Spleen (tissue), 11 donors: ENCODE measurements at regions not wholly inside any gene's neighbourhood (a gene's known extent, or its start where the extent isn't known, plus 50 kb on each side); places are given as distances from the start of the nearest gene placed in this dataset.

Experiments used
- DNase-seq: peaks from one replicate; pipeline ENCODE4 v3.0.0-alpha.2; 2020
- H3K27ac ChIP-seq, 8 donors: fragments of 200-600 bp; sonication (generic) in 7 of 8; 1 replicate in 4 of 8; 2 replicates in 4 of 8; pipeline versions ENCODE4 v1.5.0 to v1.8.0; 2016 to 2021; ENCODE audit warnings: inconsistent platforms in 4 of 8, mild to moderate bottlenecking in 4 of 8, moderate library complexity in 1 of 8
- H3K27me3 ChIP-seq, 7 donors: fragments of 200-600 bp; sonication (generic) in 6 of 7; replicated peaks in 1 of 7; 1 replicate in 4 of 7; 2 replicates in 3 of 7; pipeline versions ENCODE4 v1.5.0 to v1.8.0; 2016 to 2021; ENCODE audit warnings: inconsistent platforms in 3 of 7, mild to moderate bottlenecking in 1 of 7
- H3K36me3 ChIP-seq, 6 donors: fragments of 200-600 bp; sonication (generic) in 5 of 6; 1 replicate in 4 of 6; 2 replicates in 2 of 6; pipeline versions ENCODE4 v1.5.0 to v1.8.0; 2016 to 2021; ENCODE audit warnings: inconsistent platforms in 2 of 6
- H3K4me1 ChIP-seq, 6 donors: fragments of 200-600 bp; sonication (generic) in 5 of 6; 1 replicate in 3 of 6; 2 replicates in 3 of 6; pipeline versions ENCODE4 v1.5.0 to v1.8.0; 2016 to 2021; ENCODE audit warnings: inconsistent platforms in 3 of 6
- H3K4me3 ChIP-seq, 8 donors: fragments of 200-600 bp; sonication (generic) in 7 of 8; 1 replicate in 4 of 8; 2 replicates in 4 of 8; pipeline versions ENCODE4 v1.5.0 to v1.8.0; 2016 to 2021; ENCODE audit warnings: inconsistent platforms in 4 of 8, mild to moderate bottlenecking in 4 of 8, moderate library complexity in 2 of 8
- H3K9me3 ChIP-seq, 8 donors: fragments of 200-600 bp; sonication (generic) in 7 of 8; 1 replicate in 4 of 8; 2 replicates in 4 of 8; pipeline versions ENCODE4 v1.5.0 to v1.8.0; 2016 to 2021; ENCODE audit warnings: inconsistent platforms in 4 of 8
- CTCF ChIP-seq, 11 experiments: fragments of 200-600 bp in 7 of 11; fragments of 450-650 bp in 4 of 11; sonication (generic) in 4 of 11; IDR thresholded peaks in 8 of 11; conservative IDR thresholded peaks in 3 of 11; 1 replicate in 7 of 11; 2 replicates in 4 of 11; pipeline versions ENCODE4 v1.4.0 to v1.8.0; 2016 to 2021; ENCODE audit warnings: antibody characterized with exemption in 11 of 11, inconsistent platforms in 4 of 11, mild to moderate bottlenecking in 1 of 11
- POLR2A ChIP-seq, 3 donors: fragments of 450-650 bp; IDR thresholded peaks; one replicate each; pipeline ENCODE4 v1.5.1; 2017; ENCODE audit warnings: antibody characterized with exemption in 3 of 3, mild to moderate bottlenecking in 1 of 3
- POLR2AphosphoS5 ChIP-seq, 3 donors: sonication (generic); formaldehyde crosslinking; IDR thresholded peaks; one replicate each; pipeline ENCODE4 v1.5.1; 2017; ENCODE audit warnings: antibody characterized with exemption in 3 of 3
- WGBS, 5 donors: extraction: QIAGEN DNeasy Blood & Tissue Kit in 3 of 5; methylation state at CpG; one replicate each; pipeline versions ENCODE4 v1.1.5 to v1.1.7; 2013 to 2018; 5-methylcytosine and 5-hydroxymethylcytosine counted together
- intact Hi-C: fragments of 100-400 bp; cut with DNase I; formaldehyde crosslinking; loops from one replicate; pipeline ENCODE4 v1.15.0; 2023; ENCODE audit warnings: low total_unique reads
- donor health status: healthy with polysubstance abuse.
- donor health status: DM: no; HTN: no; CAD: no; lungs with moderate emphysema.
- donor health status: DM: no; HTN: no; CAD: no.
- donor health status: Bipolar disorder and iron deficiency.
- donor health status: healthy.
- donor health status: DM: no; HTN: no; CAD: no.
- donor health status: DM: yes; HTN: yes; CAD: no.

- Histone ChIP-seq H3K4me3 (no peak overlapping the region), H3K36me3 (no peaks in the 10 kb centered on the region), H3K9me3 (no peaks in the 10 kb centered on the region), H3K27me3 (peaks cover 0 to 72% (median 22%) of the 10 kb centered on the region in 7 donors), H3K4me1 (no peaks in the 10 kb centered on the region), H3K27ac (no peak overlapping the region)
- no peak for DNase-seq
- TF ChIP-seq CTCF (IDR thresholded peaks at IDR 0.05 in 8 of 11, conservative IDR thresholded peaks at IDR 0.05 in 3 of 11) (no peak), POLR2A (IDR thresholded peaks at IDR 0.05) (no peak), POLR2AphosphoS5 (IDR thresholded peaks at IDR 0.05) (no peak)
- intact Hi-C loops: no loop called here
- 12 to 35% (median 13%) methylated on average over 17 to 54 of the region's 54 CpGs for WGBS, 5 donors
Observed at GRCh38 chr20:46811224-46812084, 83.2 kb upstream of the EYA2 start.

- no peaks in the 10 kb centered on the region for H3K9me3 ChIP-seq
- no peak for DNase-seq
- no peaks in the 10 kb centered on the region for H3K4me1 ChIP-seq
- H3K36me3 ChIP-seq: no peaks in the 10 kb centered on the region
- WGBS, 5 donors: 53 to 58% (median 56%) methylated on average over 8 of the region's 8 CpGs
- intact Hi-C loops: no loop called here
- peaks cover 0 to 93% (median 27%) of the 10 kb centered on the region in 7 donors for H3K27me3 ChIP-seq
- TF ChIP-seq CTCF (IDR thresholded peaks at IDR 0.05 in 8 of 11, conservative IDR thresholded peaks at IDR 0.05 in 3 of 11) (no peak), POLR2A (IDR thresholded peaks at IDR 0.05) (no peak), POLR2AphosphoS5 (IDR thresholded peaks at IDR 0.05) (no peak)
- H3K27ac ChIP-seq: no peak overlapping the region
- no peak overlapping the region for H3K4me3 ChIP-seq
Observed at GRCh38 chr20:46814366-46815232, 80.0 kb upstream of the EYA2 start.

- intact Hi-C loops: no loop called here
- Histone ChIP-seq H3K4me1 (no peaks in the 10 kb centered on the region), H3K27ac (no peak overlapping the region), H3K4me3 (no peak overlapping the region), H3K36me3 (no peaks in the 10 kb centered on the region), H3K27me3 (peaks cover 0 to 85% (median 23%) of the 10 kb centered on the region in 7 donors), H3K9me3 (no peaks in the 10 kb centered on the region)
- no peak for DNase-seq
- TF ChIP-seq POLR2AphosphoS5 (IDR thresholded peaks at IDR 0.05) (no peak), POLR2A (IDR thresholded peaks at IDR 0.05) (no peak)
- WGBS, 5 donors: 79 to 86% (median 79%) methylated on average over 5 of the region's 5 CpGs
Observed at GRCh38 chr20:46816097-46816496, 78.5 kb upstream of the EYA2 start.

- no peaks in the 10 kb centered on the region for H3K9me3 ChIP-seq
- H3K27me3 ChIP-seq: peaks cover 0 to 77% (median 13%) of the 10 kb centered on the region in 7 donors
- 59 to 68% (median 63%) methylated on average over 8 of the region's 8 CpGs for WGBS, 5 donors
- no peak overlapping the region for H3K4me3 ChIP-seq
- DNase-seq: no peak
- no peaks in the 10 kb centered on the region for H3K36me3 ChIP-seq
- TF ChIP-seq CTCF (IDR thresholded peaks at IDR 0.05 in 8 of 11, conservative IDR thresholded peaks at IDR 0.05 in 3 of 11) (no peak), POLR2A (IDR thresholded peaks at IDR 0.05) (no peak), POLR2AphosphoS5 (IDR thresholded peaks at IDR 0.05) (no peak)
- H3K4me1 ChIP-seq: no peaks in the 10 kb centered on the region
- no peak overlapping the region for H3K27ac ChIP-seq
- intact Hi-C loops: no loop called here
Observed at GRCh38 chr20:46816886-46817638, 77.6 kb upstream of the EYA2 start.
